Cardiac muscle cell (in vitro differentiated cells and primary cell): ENCODE measurements at regions not wholly inside any gene's neighbourhood (a gene's known extent, or its start where the extent isn't known, plus 50 kb on each side); places are given as distances from the start of the nearest gene placed in this dataset.
A peak's percentile ranks its signal among the peaks of the same experiment; 100 is the strongest.

Experiments
- DNase-seq, 2 donors: peaks; one replicate each; pipeline versions ENCODE4 v3.0.0 to v3.0.0-alpha.2; 2010 to 2017; ENCODE audit warnings: low read depth in 1 of 2, low spot score in 1 of 2
- H3K27ac ChIP-seq: fragments of 200-600 bp; sonication (generic); 2 replicates; pipeline ENCODE4 v1.5.1; 2016
- H3K27me3 ChIP-seq: fragments of 200-600 bp; sonication (generic); 2 replicates; pipeline ENCODE4 v1.6.0; 2016; ENCODE audit warnings: control low read depth
- H3K36me3 ChIP-seq: fragments of 200-600 bp; sonication (generic); 2 replicates; pipeline ENCODE4 v1.5.1; 2016; ENCODE audit warnings: control low read depth
- H3K4me1 ChIP-seq: fragments of 200-600 bp; sonication (generic); 2 replicates; pipeline ENCODE4 v1.8.1; 2017; ENCODE audit warnings: low read depth, mild to moderate bottlenecking, mixed run types
- H3K4me3 ChIP-seq: fragments of 200-600 bp; sonication (generic); 2 replicates; pipeline ENCODE4 v1.5.1; 2016; ENCODE audit warnings: mild to moderate bottlenecking
- H3K9me3 ChIP-seq: fragments of 200-600 bp; sonication (generic); 2 replicates; pipeline ENCODE4 v1.5.1; 2017; ENCODE audit warnings: low read depth, mild to moderate bottlenecking, control low read depth
- CTCF ChIP-seq: IDR thresholded peaks from 2 replicates; pipeline ENCODE4 v1.5.1; 2012; ENCODE audit warnings: low read depth, mild to moderate bottlenecking, low read length

GRCh38 chr3:71994203-71994602 lies 209.3 kb upstream of the PROK2 start:
- Histone ChIP-seq H3K4me1 (no peaks in the 10 kb centered on the region), H3K36me3 (no peaks in the 10 kb centered on the region), H3K4me3 (no peak overlapping the region), H3K27ac (no peak overlapping the region), H3K27me3 (no peaks in the 10 kb centered on the region), H3K9me3 (no peaks in the 10 kb centered on the region)
- TF ChIP-seq CTCF, result no peak
- no peak for DNase-seq

- Histone ChIP-seq H3K27ac (no peak overlapping the region), H3K4me3 (no peak overlapping the region), H3K4me1 (no peaks in the 10 kb centered on the region), H3K27me3 (no peaks in the 10 kb centered on the region), H3K9me3 (no peaks in the 10 kb centered on the region), H3K36me3 (no peaks in the 10 kb centered on the region)
- TF ChIP-seq CTCF, result no peak
- DNase-seq, result no peak
These were observed 206.7 kb upstream of the PROK2 start for GRCh38 chr3:71991681-71992080.

GRCh38 chr3:71991046-71991445 lies 206.1 kb upstream of the PROK2 start:
- no peaks in the 10 kb centered on the region for H3K9me3 ChIP-seq

GRCh38 chr3:71990545-71990944 lies 205.6 kb upstream of the PROK2 start:
- no peak for DNase-seq

More at GRCh38 chr3:71991046-71991445, 206.1 kb upstream of the PROK2 start:
- DNase-seq, result no peak
- Histone ChIP-seq H3K36me3 (no peaks in the 10 kb centered on the region), H3K27ac (no peak overlapping the region), H3K4me3 (no peak overlapping the region), H3K27me3 (no peaks in the 10 kb centered on the region), H3K4me1 (no peaks in the 10 kb centered on the region)
- no peak for TF ChIP-seq CTCF

GRCh38 chr3:71989165-71989564 lies 204.2 kb upstream of the PROK2 start:
- H3K27ac ChIP-seq, result no peak overlapping the region

More at GRCh38 chr3:71990545-71990944, 205.6 kb upstream of the PROK2 start:
- Histone ChIP-seq H3K27me3 (no peaks in the 10 kb centered on the region), H3K27ac (no peak overlapping the region), H3K4me3 (no peak overlapping the region), H3K9me3 (no peaks in the 10 kb centered on the region), H3K4me1 (no peaks in the 10 kb centered on the region), H3K36me3 (no peaks in the 10 kb centered on the region)
- TF ChIP-seq CTCF, result no peak

More at GRCh38 chr3:71989165-71989564, 204.2 kb upstream of the PROK2 start:
- peak in 1 of 2 donors; percentile 17 for DNase-seq
- Histone ChIP-seq H3K27me3 (no peaks in the 10 kb centered on the region), H3K4me3 (no peak overlapping the region), H3K4me1 (no peaks in the 10 kb centered on the region), H3K36me3 (no peaks in the 10 kb centered on the region), H3K9me3 (no peaks in the 10 kb centered on the region)
- no peak for TF ChIP-seq CTCF
